ENCODE measurements at regions not wholly inside any gene's neighbourhood (a gene's known extent, or its start where the extent isn't known, plus 50 kb on each side); places are given as distances from the start of the nearest gene placed in this dataset.

- no peak overlapping the region for H3K4me2 ChIP-seq (ENCODE audit: low read length)
- H3K9ac ChIP-seq (ENCODE audit: low read length): no peak overlapping the region
- no peaks in the 10 kb centered on the region for H3K27me3 ChIP-seq (ENCODE audit: low read depth, low read length)
- no peaks in the 10 kb centered on the region for H3K36me3 ChIP-seq (replicated peaks; ENCODE audit: low read depth, low read length)
- H3K79me2 ChIP-seq (ENCODE audit: low read length): no peaks in the 10 kb centered on the region
- H3K9me3 ChIP-seq (ENCODE audit: insufficient read depth, low read length): no peaks in the 10 kb centered on the region
- H3K4me1 ChIP-seq (ENCODE audit: low read length): no peaks in the 10 kb centered on the region
- TF ChIP-seq CTCF (IDR thresholded peaks at IDR 0.05; ENCODE audit: low read depth, low read length): no peak
- TF ChIP-seq EZH2phosphoT487 (IDR thresholded peaks at IDR 0.05; ENCODE audit: low read depth): no peak
- H4K20me1 ChIP-seq (ENCODE audit: insufficient read depth, low read length): no peaks in the 10 kb centered on the region
- H2AFZ ChIP-seq (ENCODE audit: low read depth, low read length): no peak overlapping the region
- H3K27ac ChIP-seq (ENCODE audit: low read length): no peak overlapping the region
- H3K4me3 ChIP-seq (ENCODE audit: low read length): no peak overlapping the region
These were observed 246.0 kb downstream of the TSN start for GRCh38 chr2:122001441-122001874.

GRCh38 chr2:122003196-122003940 is 247.9 kb downstream of the TSN start:
- Histone ChIP-seq H3K27ac (ENCODE audit: low read length) (no peak overlapping the region), H3K4me2 (ENCODE audit: low read length) (no peak overlapping the region), H3K79me2 (ENCODE audit: low read length) (no peaks in the 10 kb centered on the region), H3K4me1 (ENCODE audit: low read length) (no peaks in the 10 kb centered on the region), H2AFZ (ENCODE audit: low read depth, low read length) (no peak overlapping the region), H4K20me1 (ENCODE audit: insufficient read depth, low read length) (no peaks in the 10 kb centered on the region), H3K9ac (ENCODE audit: low read length) (no peak overlapping the region), H3K4me3 (ENCODE audit: low read length) (no peak overlapping the region), H3K36me3 (replicated peaks; ENCODE audit: low read depth, low read length) (no peaks in the 10 kb centered on the region), H3K9me3 (ENCODE audit: insufficient read depth, low read length) (no peaks in the 10 kb centered on the region), H3K27me3 (ENCODE audit: low read depth, low read length) (no peaks in the 10 kb centered on the region)
- TF ChIP-seq CTCF (IDR thresholded peaks at IDR 0.05; ENCODE audit: low read depth, low read length): no peak
- TF ChIP-seq EZH2phosphoT487 (IDR thresholded peaks at IDR 0.05; ENCODE audit: low read depth): no peak

GRCh38 chr2:122007126-122007525 is 251.7 kb downstream of the TSN start:
- H3K4me1 ChIP-seq (ENCODE audit: low read length): no peaks in the 10 kb centered on the region
- no peaks in the 10 kb centered on the region for H4K20me1 ChIP-seq (ENCODE audit: insufficient read depth, low read length)
- TF ChIP-seq CTCF (IDR thresholded peaks at IDR 0.05; ENCODE audit: low read depth, low read length) (no peak), EZH2phosphoT487 (IDR thresholded peaks at IDR 0.05; ENCODE audit: low read depth) (no peak)

GRCh38 chr2:122007577-122007976 is 252.1 kb downstream of the TSN start:
- Histone ChIP-seq H2AFZ (ENCODE audit: low read depth, low read length) (no peak overlapping the region), H3K27me3 (ENCODE audit: low read depth, low read length) (no peaks in the 10 kb centered on the region), H4K20me1 (ENCODE audit: insufficient read depth, low read length) (no peaks in the 10 kb centered on the region), H3K9me3 (ENCODE audit: insufficient read depth, low read length) (no peaks in the 10 kb centered on the region), H3K4me3 (ENCODE audit: low read length) (no peak overlapping the region), H3K4me1 (ENCODE audit: low read length) (no peaks in the 10 kb centered on the region), H3K4me2 (ENCODE audit: low read length) (no peak overlapping the region), H3K27ac (ENCODE audit: low read length) (no peak overlapping the region), H3K79me2 (ENCODE audit: low read length) (no peaks in the 10 kb centered on the region), H3K9ac (ENCODE audit: low read length) (no peak overlapping the region), H3K36me3 (replicated peaks; ENCODE audit: low read depth, low read length) (no peaks in the 10 kb centered on the region)
- no peak for TF ChIP-seq EZH2phosphoT487 (IDR thresholded peaks at IDR 0.05; ENCODE audit: low read depth)

More at GRCh38 chr2:122007126-122007525, 251.7 kb downstream of the TSN start:
- H3K27ac ChIP-seq (ENCODE audit: low read length): no peak overlapping the region
- H3K79me2 ChIP-seq (ENCODE audit: low read length): no peaks in the 10 kb centered on the region
- no peak overlapping the region for H3K4me3 ChIP-seq (ENCODE audit: low read length)
- no peaks in the 10 kb centered on the region for H3K27me3 ChIP-seq (ENCODE audit: low read depth, low read length)
- no peak overlapping the region for H3K4me2 ChIP-seq (ENCODE audit: low read length)
- H3K36me3 ChIP-seq (replicated peaks; ENCODE audit: low read depth, low read length): no peaks in the 10 kb centered on the region
- H3K9me3 ChIP-seq (ENCODE audit: insufficient read depth, low read length): no peaks in the 10 kb centered on the region
- H2AFZ ChIP-seq (ENCODE audit: low read depth, low read length): no peak overlapping the region
- H3K9ac ChIP-seq (ENCODE audit: low read length): no peak overlapping the region

All from OCI-LY3 (cell line).